Gastroesophageal sphincter (tissue), 4 donors: ENCODE measurements at regions not wholly inside any gene's neighbourhood (a gene's known extent, or its start where the extent isn't known, plus 50 kb on each side); places are given as distances from the start of the nearest gene placed in this dataset.

Source experiments
- ATAC-seq: fragments of 150-250 bp; one replicate; pipeline ENCODE4 v1.9.1; 2016; ENCODE audit warnings: mild to moderate bottlenecking, moderate library complexity
- H3K27ac ChIP-seq, 4 donors: fragments of 200-600 bp; sonication (generic) in 3 of 4; 1 replicate in 3 of 4; 2 replicates in 1 of 4; pipeline ENCODE4 v1.5.1; 2016 to 2019
- H3K27me3 ChIP-seq: fragments of 200-600 bp; sonication (generic); one replicate; pipeline ENCODE4 v1.5.1; 2019
- H3K36me3 ChIP-seq, 2 donors: fragments of 200-600 bp; sonication (generic); one replicate each; pipeline ENCODE4 v1.5.1; 2019; ENCODE audit warnings: control low read depth in 1 of 2
- H3K4me1 ChIP-seq, 3 donors: fragments of 200-600 bp; sonication (generic); 1 replicate in 2 of 3; 2 replicates in 1 of 3; pipeline ENCODE4 v1.5.1; 2016 to 2019; ENCODE audit warnings: control low read depth in 2 of 3
- H3K4me3 ChIP-seq, 2 donors: fragments of 200-600 bp; sonication (generic); one replicate each; pipeline ENCODE4 v1.5.1; 2019; ENCODE audit warnings: mild to moderate bottlenecking in 1 of 2, moderate library complexity in 1 of 2
- H3K9me3 ChIP-seq, 3 donors: fragments of 200-600 bp; sonication (generic); one replicate each; pipeline ENCODE4 v1.5.1; 2017 to 2019; ENCODE audit warnings: control low read depth in 2 of 3
- CTCF ChIP-seq, 4 experiments: fragments of 200-600 bp in 2 of 4; fragments of 450-650 bp in 2 of 4; sonication (generic) in 1 of 4; IDR thresholded peaks; one replicate each; pipeline ENCODE4 v1.5.1; 2017 to 2019; ENCODE audit warnings: antibody characterized with exemption in 4 of 4, mild to moderate bottlenecking in 2 of 4, moderate library complexity in 2 of 4
- EP300 ChIP-seq: sonication (generic); formaldehyde crosslinking; IDR thresholded peaks from one replicate; pipeline ENCODE4 v1.6.1; 2017; ENCODE audit warnings: antibody characterized with exemption, mild to moderate bottlenecking
- POLR2A ChIP-seq, 2 donors: fragments of 450-650 bp; IDR thresholded peaks; one replicate each; pipeline ENCODE4 v1.6.1; 2017; ENCODE audit warnings: antibody characterized with exemption in 2 of 2, mild to moderate bottlenecking in 2 of 2, moderate library complexity in 1 of 2
- POLR2AphosphoS5 ChIP-seq: sonication (generic); formaldehyde crosslinking; IDR thresholded peaks from one replicate; pipeline ENCODE4 v1.6.1; 2017; ENCODE audit warnings: antibody characterized with exemption
- WGBS, 2 donors: methylation state at CpG; one replicate each; pipeline ENCODE4 v1.1.5; 2018; ENCODE audit warnings: low coverage in 1 of 2; 5-methylcytosine and 5-hydroxymethylcytosine counted together

GRCh38 chr2:225295102-225295501, 104.4 kb upstream of the NYAP2 start:
- Histone ChIP-seq H3K27ac (no peak overlapping the region), H3K4me3 (no peak overlapping the region), H3K36me3 (no peaks in the 10 kb centered on the region), H3K27me3 (no peaks in the 10 kb centered on the region), H3K4me1 (no peaks in the 10 kb centered on the region), H3K9me3 (no peaks in the 10 kb centered on the region)
- TF ChIP-seq POLR2AphosphoS5: no peak
- TF ChIP-seq CTCF (IDR thresholded peaks at IDR 0.05): no peak
- no peak for TF ChIP-seq EP300
- no peak for TF ChIP-seq POLR2A (IDR thresholded peaks at IDR 0.05)
- no peak for ATAC-seq
- 63 to 78% methylated on average over 3 of the region's 3 CpGs for whole genome bisulfite sequencing, 2 donors

GRCh38 chr2:225293638-225294037, 105.9 kb upstream of the NYAP2 start:
- no peaks in the 10 kb centered on the region for H3K4me1 ChIP-seq
- WGBS, 2 donors: 52 to 73% methylated on average over 7 of the region's 7 CpGs
- H3K27ac ChIP-seq: no peak overlapping the region
- H3K9me3 ChIP-seq: no peaks in the 10 kb centered on the region
- no peak overlapping the region for H3K4me3 ChIP-seq
- H3K27me3 ChIP-seq: no peaks in the 10 kb centered on the region
- no peak for ATAC-seq
- H3K36me3 ChIP-seq: no peaks in the 10 kb centered on the region
- TF ChIP-seq EP300: no peak
- TF ChIP-seq POLR2A (IDR thresholded peaks at IDR 0.05): no peak
- no peak for TF ChIP-seq CTCF (IDR thresholded peaks at IDR 0.05)
- no peak for TF ChIP-seq POLR2AphosphoS5

- H3K9me3 ChIP-seq: peaks cover 0 to 6% (median 0%) of the 10 kb centered on the region in 3 donors
- TF ChIP-seq POLR2A (IDR thresholded peaks at IDR 0.05) (no peak), POLR2AphosphoS5 (no peak), CTCF (IDR thresholded peaks at IDR 0.05) (no peak), EP300 (no peak)
- WGBS, 2 donors: 41 to 58% methylated on average over 7 to 8 of the region's 8 CpGs
- H3K27me3 ChIP-seq: no peaks in the 10 kb centered on the region
- H3K27ac ChIP-seq: no peak overlapping the region
- H3K36me3 ChIP-seq: no peaks in the 10 kb centered on the region
- H3K4me1 ChIP-seq: no peaks in the 10 kb centered on the region
- H3K4me3 ChIP-seq: no peak overlapping the region
- no peak for ATAC-seq
Measured at GRCh38 chr2:225290757-225291400, 108.6 kb upstream of the NYAP2 start.

GRCh38 chr2:225289659-225290058, 109.9 kb upstream of the NYAP2 start:
- no peak for TF ChIP-seq POLR2AphosphoS5
- no peak for TF ChIP-seq EP300
- TF ChIP-seq POLR2A (IDR thresholded peaks at IDR 0.05): no peak
- no peak for TF ChIP-seq CTCF (IDR thresholded peaks at IDR 0.05)
- Histone ChIP-seq H3K4me1 (no peaks in the 10 kb centered on the region), H3K27ac (no peak overlapping the region), H3K4me3 (no peak overlapping the region), H3K9me3 (peaks cover 0 to 6% (median 0%) of the 10 kb centered on the region in 3 donors), H3K36me3 (no peaks in the 10 kb centered on the region), H3K27me3 (no peaks in the 10 kb centered on the region)
- ATAC-seq: no peak
- 88 to 100% methylated on average over 2 of the region's 2 CpGs for WGBS, 2 donors

DNA sequence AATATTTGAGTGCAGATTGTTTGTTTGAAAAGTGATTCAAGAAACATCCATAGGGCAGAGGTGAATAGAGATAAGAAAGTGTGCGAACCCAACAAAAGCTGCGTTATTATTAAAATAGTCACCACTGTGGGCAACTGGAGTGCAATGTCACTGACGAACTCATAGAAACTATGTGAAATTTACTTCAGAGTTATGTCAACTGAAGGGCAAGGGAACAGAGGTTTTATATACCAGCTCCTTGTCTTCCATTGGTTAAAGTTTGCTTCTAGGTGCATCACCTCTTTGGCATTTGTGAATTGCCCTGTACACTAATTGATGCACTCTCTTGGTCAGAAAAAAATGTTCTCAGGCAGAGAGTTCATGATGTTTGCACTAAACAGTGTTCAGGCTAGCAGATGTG, 110.5 kb upstream of the NYAP2 start:
- Histone ChIP-seq H3K36me3 (no peaks in the 10 kb centered on the region), H3K27me3 (no peaks in the 10 kb centered on the region), H3K4me3 (no peak overlapping the region), H3K4me1 (no peaks in the 10 kb centered on the region), H3K27ac (no peak overlapping the region), H3K9me3 (peaks cover 0 to 6% (median 0%) of the 10 kb centered on the region in 3 donors)
- WGBS, 2 donors: 44 to 73% methylated on average over 3 of the region's 3 CpGs
- ATAC-seq: no peak
- no peak for TF ChIP-seq POLR2A (IDR thresholded peaks at IDR 0.05)
- no peak for TF ChIP-seq EP300
- TF ChIP-seq CTCF (IDR thresholded peaks at IDR 0.05): no peak
- TF ChIP-seq POLR2AphosphoS5: no peak
